Mesendoderm (in vitro differentiated cells): ENCODE measurements at regions not wholly inside any gene's neighbourhood (a gene's known extent, or its start where the extent isn't known, plus 50 kb on each side); places are given as distances from the start of the nearest gene placed in this dataset.
A peak's percentile ranks its signal among the peaks of the same experiment; 100 is the strongest.

Experiments used
- DNase-seq: peaks from one replicate; pipeline ENCODE4 v3.0.0; 2013
- H2AK5ac ChIP-seq: 2 replicates; pipeline ENCODE4 v1.6.1; 2013; ENCODE audit warnings: low read length, inconsistent platforms
- H2BK120ac ChIP-seq: 2 replicates; pipeline ENCODE4 v1.6.1; 2013; ENCODE audit warnings: low read depth, mild to moderate bottlenecking, low read length, moderate library complexity, mixed read lengths
- H2BK15ac ChIP-seq: replicated peaks from 2 replicates; pipeline ENCODE4 v1.6.1; 2013; ENCODE audit warnings: low read depth, mild to moderate bottlenecking, moderate library complexity
- H2BK5ac ChIP-seq: 2 replicates; pipeline ENCODE4 v1.6.1; 2013; ENCODE audit warnings: low read length, inconsistent platforms
- H3K18ac ChIP-seq: 2 replicates; pipeline ENCODE4 v1.6.1; 2013; ENCODE audit warnings: mild to moderate bottlenecking, low read length, mixed read lengths
- H3K23ac ChIP-seq: one replicate; pipeline ENCODE4 v1.6.1; 2013; ENCODE audit warnings: low read length
- H3K27ac ChIP-seq: 2 replicates; pipeline ENCODE4 v1.5.1; 2013; ENCODE audit warnings: low read depth, mild to moderate bottlenecking, inconsistent platforms, low read length, moderate library complexity
- H3K27me3 ChIP-seq: 2 replicates; pipeline ENCODE4 v1.6.1; 2013; ENCODE audit warnings: low read length, control low read depth, mild to moderate bottlenecking, inconsistent platforms; ENCODE audit not compliant: insufficient read depth, poor library complexity
- H3K36me3 ChIP-seq: 2 replicates; pipeline ENCODE4 v1.6.1; 2013; ENCODE audit warnings: low read length, inconsistent platforms; ENCODE audit not compliant: control insufficient read depth, insufficient read depth
- H3K4ac ChIP-seq: one replicate; pipeline ENCODE4 v1.6.1; 2013; ENCODE audit warnings: low read depth, mild to moderate bottlenecking, low read length, moderate library complexity
- H3K4me1 ChIP-seq: 2 replicates; pipeline ENCODE4 v1.6.1; 2013; ENCODE audit warnings: low read depth, low read length, inconsistent platforms; ENCODE audit not compliant: control insufficient read depth
- H3K4me2 ChIP-seq: 2 replicates; pipeline ENCODE4 v1.6.1; 2013; ENCODE audit warnings: low read length
- H3K4me3 ChIP-seq: 2 replicates; pipeline ENCODE4 v1.5.1; 2013; ENCODE audit warnings: mild to moderate bottlenecking, low read length
- H3K56ac ChIP-seq: one replicate; pipeline ENCODE4 v1.6.1; 2013; ENCODE audit warnings: low read length
- H3K79me1 ChIP-seq: 2 replicates; pipeline ENCODE4 v1.6.1; 2013; ENCODE audit warnings: low read length, inconsistent platforms
- H3K79me2 ChIP-seq: 2 replicates; pipeline ENCODE4 v1.6.1; 2013; ENCODE audit warnings: mild to moderate bottlenecking, low read length; ENCODE audit not compliant: control insufficient read depth, insufficient read depth
- H3K9ac ChIP-seq: 2 replicates; pipeline ENCODE4 v1.6.1; 2013; ENCODE audit warnings: low read length, inconsistent platforms
- H4K5ac ChIP-seq: one replicate; pipeline ENCODE4 v1.6.1; 2013; ENCODE audit warnings: low read length
- H4K8ac ChIP-seq: one replicate; pipeline ENCODE4 v1.6.1; 2013; ENCODE audit warnings: low read depth, mild to moderate bottlenecking, control low read depth, low read length, moderate library complexity
- WGBS: extraction: QIAGEN DNeasy Blood & Tissue Kit; methylation state at CpG from one replicate; pipeline ENCODE4 v1.1.7; 2013; ENCODE audit warnings: low lambda C conversion rate, missing lambda C conversion rate; ENCODE audit not compliant: insufficient coverage; ENCODE audit errors: extremely low coverage; 5-methylcytosine and 5-hydroxymethylcytosine counted together

- Histone ChIP-seq H3K79me1 (no peaks in the 10 kb centered on the region), H2BK15ac (no peak overlapping the region), H3K4ac (no peak overlapping the region), H2BK5ac (no peak overlapping the region), H3K23ac (no peak overlapping the region), H3K27me3 (no peaks in the 10 kb centered on the region), H4K5ac (no peak overlapping the region), H3K9ac (no peak overlapping the region), H2AK5ac (no peak overlapping the region), H3K27ac (no peak overlapping the region), H3K56ac (no peak overlapping the region), H4K8ac (no peak overlapping the region), H3K36me3 (no peaks in the 10 kb centered on the region), H3K4me3 (no peak overlapping the region), H3K4me1 (no peaks in the 10 kb centered on the region), H2BK120ac (no peak overlapping the region), H3K18ac (no peak overlapping the region), H3K4me2 (no peak overlapping the region), H3K79me2 (no peaks in the 10 kb centered on the region)
- DNase-seq = no peak
- no CpG with 5 or more reads among the region's 3 CpGs for WGBS
Measured at GRCh38 chrX:138871739-138872138, 160.2 kb upstream of the FGF13 start.

GRCh38 chrX:138866643-138867042, 155.1 kb upstream of the FGF13 start:
- Histone ChIP-seq H3K4ac (no peak overlapping the region), H3K4me1 (no peaks in the 10 kb centered on the region), H2BK120ac (no peak overlapping the region), H3K27me3 (no peaks in the 10 kb centered on the region), H3K79me2 (no peaks in the 10 kb centered on the region), H3K9ac (no peak overlapping the region), H3K4me3 (no peak overlapping the region), H3K27ac (no peak overlapping the region), H2AK5ac (no peak overlapping the region), H3K4me2 (no peak overlapping the region), H2BK15ac (no peak overlapping the region), H4K5ac (no peak overlapping the region), H3K18ac (no peak overlapping the region), H3K56ac (no peak overlapping the region), H3K23ac (no peak overlapping the region), H4K8ac (no peak overlapping the region), H2BK5ac (no peak overlapping the region), H3K36me3 (no peaks in the 10 kb centered on the region), H3K79me1 (no peaks in the 10 kb centered on the region)
- DNase-seq = no peak
- no CpG with 5 or more reads among the region's 4 CpGs for WGBS

GRCh38 chrX:138865093-138865649, 153.7 kb upstream of the FGF13 start:
- Histone ChIP-seq H4K8ac (no peak overlapping the region), H3K36me3 (no peaks in the 10 kb centered on the region), H2BK5ac (no peak overlapping the region), H4K5ac (no peak overlapping the region), H3K56ac (no peak overlapping the region), H2AK5ac (no peak overlapping the region), H3K79me1 (no peaks in the 10 kb centered on the region), H3K27me3 (no peaks in the 10 kb centered on the region), H3K4me2 (no peak overlapping the region), H3K4ac (no peak overlapping the region), H3K4me3 (no peak overlapping the region), H3K4me1 (no peaks in the 10 kb centered on the region), H3K23ac (no peak overlapping the region), H3K18ac (no peak overlapping the region), H2BK15ac (no peak overlapping the region), H2BK120ac (no peak overlapping the region), H3K27ac (no peak overlapping the region), H3K9ac (no peak overlapping the region), H3K79me2 (no peaks in the 10 kb centered on the region)
- DNase-seq = no peak
- no CpG with 5 or more reads among the region's 6 CpGs for WGBS

- no peak overlapping the region for H2BK5ac ChIP-seq
- no peaks in the 10 kb centered on the region for H3K27me3 ChIP-seq
- no peak overlapping the region for H4K5ac ChIP-seq
- DNase-seq = no peak
- H3K18ac ChIP-seq = no peak overlapping the region
- H3K27ac ChIP-seq = no peak overlapping the region
- H3K56ac ChIP-seq = no peak overlapping the region
- no peak overlapping the region for H2AK5ac ChIP-seq
- H4K8ac ChIP-seq = no peak overlapping the region
- no peak overlapping the region for H2BK15ac ChIP-seq
- no peak overlapping the region for H3K9ac ChIP-seq
- H3K4me3 ChIP-seq = no peak overlapping the region
- no CpG with 5 or more reads among the region's 2 CpGs for WGBS
- H3K4me1 ChIP-seq = no peaks in the 10 kb centered on the region
- no peak overlapping the region for H3K23ac ChIP-seq
- H3K4me2 ChIP-seq = no peak overlapping the region
- no peaks in the 10 kb centered on the region for H3K79me2 ChIP-seq
- H2BK120ac ChIP-seq = no peak overlapping the region
- H3K4ac ChIP-seq = no peak overlapping the region
- H3K36me3 ChIP-seq = no peaks in the 10 kb centered on the region
- no peaks in the 10 kb centered on the region for H3K79me1 ChIP-seq
Measured at GRCh38 chrX:138859421-138859820, 147.9 kb upstream of the FGF13 start.

GRCh38 chrX:138858951-138859350, 147.4 kb upstream of the FGF13 start:
- Histone ChIP-seq H2AK5ac (no peak overlapping the region), H3K23ac (no peak overlapping the region), H3K27ac (no peak overlapping the region), H3K27me3 (no peaks in the 10 kb centered on the region), H4K8ac (no peak overlapping the region), H4K5ac (no peak overlapping the region), H3K4me1 (no peaks in the 10 kb centered on the region), H3K18ac (no peak overlapping the region), H3K4me3 (no peak overlapping the region), H3K79me1 (no peaks in the 10 kb centered on the region), H3K4me2 (no peak overlapping the region), H3K36me3 (no peaks in the 10 kb centered on the region), H2BK5ac (no peak overlapping the region), H3K79me2 (no peaks in the 10 kb centered on the region), H3K9ac (no peak overlapping the region), H2BK120ac (no peak overlapping the region), H2BK15ac (no peak overlapping the region), H3K56ac (no peak overlapping the region), H3K4ac (no peak overlapping the region)
- DNase-seq = no peak
- no CpG with 5 or more reads among the region's 4 CpGs for WGBS

- H3K56ac ChIP-seq = no peak overlapping the region
- H2BK120ac ChIP-seq = no peak overlapping the region
- H3K27ac ChIP-seq = no peak overlapping the region
- H3K79me2 ChIP-seq = no peaks in the 10 kb centered on the region
- H3K23ac ChIP-seq = no peak overlapping the region
- H2BK5ac ChIP-seq = no peak overlapping the region
- no peak overlapping the region for H3K4me3 ChIP-seq
- no peak overlapping the region for H2BK15ac ChIP-seq
- no peak overlapping the region for H2AK5ac ChIP-seq
- no peak overlapping the region for H3K4ac ChIP-seq
- no peak overlapping the region for H3K18ac ChIP-seq
- no peak overlapping the region for H3K4me2 ChIP-seq
- H4K8ac ChIP-seq = no peak overlapping the region
- no peaks in the 10 kb centered on the region for H3K4me1 ChIP-seq
- no peaks in the 10 kb centered on the region for H3K36me3 ChIP-seq
- peak; percentile 73 for DNase-seq
- H3K79me1 ChIP-seq = no peaks in the 10 kb centered on the region
- H4K5ac ChIP-seq = no peak overlapping the region
- no peaks in the 10 kb centered on the region for H3K27me3 ChIP-seq
- H3K9ac ChIP-seq = no peak overlapping the region
- WGBS = no CpG with 5 or more reads among the region's 4 CpGs
Measured at GRCh38 chrX:138858438-138858837, 146.9 kb upstream of the FGF13 start.
